ENCODE measurements at regions not wholly inside any gene's neighbourhood (a gene's known extent, or its start where the extent isn't known, plus 50 kb on each side); places are given as distances from the start of the nearest gene placed in this dataset.
"Not testable (repeated sequence)": the region's sequence is repeated elsewhere in the genome, so short reads cannot be mapped to it uniquely, and the experiment has no call there.

GRCh38 chr18:21928925-21929324 is 188.3 kb downstream of the MIB1 start:
- no peak for DNase-seq

- DNase-seq: no peak
Measured at GRCh38 chr18:21930177-21930576, 189.6 kb downstream of the MIB1 start.

DNA sequence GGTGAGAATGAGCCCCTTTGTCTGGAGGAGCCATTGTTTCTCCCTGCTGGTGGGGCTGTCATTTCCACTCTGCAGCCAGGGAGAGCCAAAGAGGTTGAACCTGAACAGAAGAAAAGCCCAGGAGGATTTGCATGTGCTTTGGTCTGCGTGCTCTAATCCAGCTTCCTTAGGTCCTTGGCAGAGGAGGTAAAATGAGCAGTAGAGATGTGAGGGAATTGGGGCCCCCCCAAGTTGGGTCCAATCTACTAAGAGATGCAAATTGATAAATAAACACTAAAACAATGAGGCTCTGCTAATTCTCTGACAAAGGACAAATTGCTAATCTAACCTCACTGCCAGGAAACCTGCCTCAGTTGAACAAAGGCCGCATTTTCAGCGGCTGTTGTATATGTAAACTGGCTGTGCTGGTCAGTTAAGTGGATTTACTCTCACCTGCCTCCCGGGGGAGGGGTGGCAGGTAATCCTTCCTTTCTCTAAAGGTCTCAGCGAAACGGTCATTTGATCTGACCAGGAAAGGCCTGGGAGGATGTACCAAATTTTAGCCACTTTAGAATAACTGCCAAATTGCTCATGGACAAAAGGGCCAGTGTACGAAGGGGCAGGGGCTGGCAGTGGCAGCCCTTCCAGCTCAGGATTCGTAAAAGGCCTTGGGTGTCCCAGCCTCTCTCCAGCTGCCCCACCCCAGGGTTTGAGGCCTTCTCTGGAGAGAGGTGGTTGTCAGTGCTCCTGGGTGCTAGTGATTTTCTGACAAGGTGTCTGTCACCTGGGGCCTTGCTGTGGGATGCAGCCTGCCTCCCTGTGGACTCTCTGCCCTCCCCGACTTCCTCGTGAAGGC is 193.6 kb downstream of the MIB1 start:
- no peak for DNase-seq

DNA sequence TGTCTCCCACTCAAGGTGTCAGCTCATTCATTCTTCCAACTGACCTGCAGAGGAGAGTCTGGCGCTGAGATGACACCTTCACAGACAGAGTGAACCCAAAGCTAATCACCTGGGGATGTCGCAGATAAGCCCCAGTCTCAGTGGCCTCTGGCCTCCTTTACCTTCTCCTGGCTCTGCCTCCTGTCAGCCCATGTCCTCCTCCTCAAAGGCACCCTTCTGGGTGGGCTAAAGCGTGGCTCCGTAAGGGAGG is 194.1 kb downstream of the MIB1 start:
- DNase-seq: no peak

DNA sequence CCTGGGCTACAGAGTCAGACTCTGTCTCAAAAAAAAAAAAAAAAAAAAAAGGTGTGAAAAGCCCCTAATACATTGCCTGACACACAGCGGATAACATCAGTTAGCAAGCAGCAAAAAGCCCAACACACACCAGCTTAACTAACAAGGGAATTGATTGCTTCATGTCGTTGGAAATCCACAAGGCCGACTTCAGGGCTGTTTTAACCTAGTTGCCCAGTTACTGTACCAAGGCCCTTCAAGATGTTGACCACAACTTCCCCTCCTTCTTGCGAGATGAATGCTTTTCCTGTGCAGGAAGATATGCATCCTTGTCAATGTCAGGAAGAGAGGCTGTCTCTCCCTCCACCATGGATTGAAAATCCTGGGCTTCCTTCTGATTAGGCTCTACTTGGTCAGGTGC is 202.9 kb downstream of the MIB1 start:
- DNase-seq: no peak

DNA sequence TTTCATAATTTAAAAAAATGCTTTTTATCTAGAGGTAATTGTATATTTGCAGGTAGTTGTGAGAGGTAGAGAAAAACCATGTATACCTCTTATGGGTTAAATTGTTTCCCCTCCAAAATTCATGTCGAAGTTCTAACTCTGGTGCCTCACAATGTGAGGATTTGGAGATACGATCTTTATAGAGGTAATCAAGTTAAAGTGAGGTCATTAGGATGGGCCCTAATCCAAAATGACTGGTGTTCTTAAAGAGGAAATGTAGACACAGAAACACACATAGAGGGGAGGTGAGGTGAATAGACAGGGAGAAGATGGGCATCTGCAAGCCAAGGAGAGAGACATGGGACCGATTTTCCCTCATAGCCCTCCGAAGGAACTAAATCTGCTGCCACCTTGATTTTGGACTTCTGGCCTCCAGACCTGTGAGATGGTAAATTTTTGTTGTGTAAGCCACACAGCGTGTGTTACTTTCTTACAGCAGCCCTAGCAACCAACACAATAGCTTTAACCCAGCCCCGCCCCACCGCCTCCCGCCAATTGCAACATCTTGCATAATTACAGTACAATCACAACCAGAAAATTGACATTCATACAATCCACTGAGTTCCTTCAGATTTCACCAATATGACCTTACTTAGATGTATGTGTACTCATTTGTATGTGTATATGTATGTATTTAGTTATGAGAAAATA is 208.9 kb downstream of the MIB1 start:
- DNase-seq: no peak

- peak; percentile 52 for DNase-seq
Measured at GRCh38 chr18:21955757-21956652, 213.4 kb upstream of the GATA6 start.

DNA sequence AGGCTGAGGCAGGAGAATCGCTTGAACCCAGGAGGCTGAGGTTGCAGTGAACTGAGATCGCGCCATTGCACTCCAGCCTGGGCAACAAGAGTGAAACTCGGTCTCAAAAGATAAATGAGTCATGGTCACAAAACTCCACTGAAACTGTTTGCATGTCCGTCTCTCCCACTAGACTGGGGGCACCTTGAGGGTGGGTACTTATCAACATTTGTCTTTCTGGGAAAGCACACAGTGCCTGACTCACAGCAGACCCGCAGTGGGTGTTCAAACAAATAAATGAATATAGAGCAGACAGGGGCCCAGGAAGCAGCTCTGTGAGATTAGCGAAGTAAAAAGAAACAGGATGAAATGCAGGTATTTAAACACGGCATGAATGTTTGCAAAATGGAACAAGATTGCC is 211.1 kb upstream of the GATA6 start:
- no peak for DNase-seq

- DNase-seq: no peak
Measured at GRCh38 chr18:21958707-21959450, 210.5 kb upstream of the GATA6 start.

DNA sequence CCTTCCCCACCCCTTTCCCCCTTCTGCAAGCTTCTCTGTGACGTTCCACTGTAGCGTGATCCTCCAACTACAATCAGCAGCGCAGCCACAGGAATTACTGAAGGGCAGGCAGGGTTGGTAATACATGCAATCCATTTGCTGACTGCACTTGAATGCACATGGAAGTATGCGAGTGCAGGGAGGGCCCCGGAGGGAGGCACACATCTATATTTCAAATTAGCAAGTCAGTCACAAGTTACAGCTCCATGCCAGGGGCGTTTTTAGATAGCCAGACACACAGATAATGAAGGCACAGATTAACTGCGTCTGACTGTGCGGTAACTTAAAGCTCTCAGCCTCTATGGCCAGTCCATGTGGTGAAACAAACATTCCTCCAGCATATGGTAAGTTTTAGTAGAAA is 209.2 kb upstream of the GATA6 start:
- DNase-seq: peak; percentile 31

DNA sequence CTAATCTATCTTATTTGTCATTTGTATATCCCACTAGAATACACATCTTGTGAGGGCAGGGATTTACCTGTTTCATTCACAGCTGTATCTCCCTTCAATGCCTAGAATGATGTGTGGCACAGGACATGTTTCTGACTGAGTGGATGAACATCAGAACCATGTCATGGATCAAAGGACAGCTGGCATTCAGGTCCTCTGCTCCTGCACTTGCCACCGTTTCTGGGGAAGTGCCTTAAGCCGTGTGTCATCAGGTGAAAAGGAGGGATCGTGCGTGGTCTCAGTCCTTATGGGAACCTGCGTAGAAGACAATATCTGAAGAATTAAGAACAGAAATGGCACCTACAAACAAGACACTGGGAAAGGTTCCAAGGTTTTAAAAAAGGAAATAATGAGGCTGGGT is 206.1 kb upstream of the GATA6 start:
- no peak for DNase-seq

DNA sequence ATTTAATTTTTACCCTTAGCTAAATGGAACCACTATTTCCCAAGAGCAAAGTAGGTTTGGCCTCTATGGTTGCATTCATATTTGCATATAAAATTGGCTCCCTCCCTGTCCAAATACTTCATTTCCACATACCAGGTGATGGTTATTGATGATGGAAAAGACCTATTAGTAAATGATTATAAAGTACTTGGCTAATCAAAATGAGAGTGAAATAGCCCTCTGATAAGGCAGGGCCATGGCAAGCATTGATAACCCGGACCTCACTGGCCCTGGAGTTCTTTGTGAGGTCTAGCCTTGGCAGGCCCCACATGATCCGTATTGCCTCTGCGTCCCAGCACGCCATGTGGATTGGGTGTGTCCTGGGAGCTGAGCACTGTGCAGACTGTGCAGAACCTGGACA is 201.1 kb upstream of the GATA6 start:
- DNase-seq: no peak

GRCh38 chr18:21972281-21972680 is 197.1 kb upstream of the GATA6 start:
- DNase-seq: no peak

DNA sequence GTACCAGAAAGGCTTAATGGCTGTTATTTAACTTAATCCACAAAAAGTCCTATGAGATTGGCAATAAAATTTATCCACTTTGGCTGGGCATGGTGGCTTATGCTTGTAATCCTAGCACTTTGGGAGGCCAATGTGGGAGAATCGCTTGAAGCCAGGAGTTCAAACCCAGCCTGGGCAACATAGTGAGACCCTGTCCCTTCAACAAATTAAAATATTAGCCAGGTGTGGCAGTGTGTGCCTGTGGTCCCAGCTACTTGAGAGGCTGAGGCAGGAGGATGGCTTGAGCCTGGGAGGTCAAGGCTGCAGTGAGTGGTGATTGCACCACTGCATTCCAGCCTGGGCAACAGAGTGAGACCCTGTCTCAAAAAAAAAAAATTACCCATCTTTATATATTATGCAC is 193.4 kb upstream of the GATA6 start:
- DNase-seq: not testable (repeated sequence)

DNA sequence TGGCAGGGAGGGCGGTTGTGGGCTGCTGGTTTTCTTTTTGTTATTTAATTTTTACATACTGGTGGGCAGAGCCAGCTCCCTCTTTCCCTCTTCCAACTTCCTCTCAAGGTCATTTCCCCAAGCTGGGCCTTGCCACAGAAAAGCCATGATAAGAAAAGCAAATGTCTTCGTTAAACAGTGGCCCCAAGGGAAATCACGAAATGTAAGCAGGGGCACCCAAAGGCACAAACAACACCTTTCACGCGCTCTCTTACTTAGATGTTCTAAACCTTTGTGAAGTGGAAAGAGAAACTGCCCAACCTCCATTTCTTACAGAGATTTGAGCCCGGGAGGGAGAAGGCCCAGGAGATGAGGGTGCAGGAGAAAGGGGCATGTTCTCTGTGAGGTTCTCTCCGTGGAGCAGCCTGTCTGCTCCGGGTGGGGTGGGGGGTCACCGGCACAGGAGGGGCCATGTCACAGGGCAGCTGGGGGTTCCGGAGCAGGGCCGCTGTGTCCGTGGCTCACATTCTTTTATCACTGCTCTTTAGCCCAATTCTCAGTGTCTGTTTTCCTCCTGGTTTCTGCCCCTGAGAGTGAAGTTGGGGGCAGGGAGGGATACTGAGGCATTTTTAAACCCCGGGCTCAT is 190.7 kb upstream of the GATA6 start:
- DNase-seq: no peak

- DNase-seq: no peak
Measured at GRCh38 chr18:21979171-21979560, 190.2 kb upstream of the GATA6 start.

DNA sequence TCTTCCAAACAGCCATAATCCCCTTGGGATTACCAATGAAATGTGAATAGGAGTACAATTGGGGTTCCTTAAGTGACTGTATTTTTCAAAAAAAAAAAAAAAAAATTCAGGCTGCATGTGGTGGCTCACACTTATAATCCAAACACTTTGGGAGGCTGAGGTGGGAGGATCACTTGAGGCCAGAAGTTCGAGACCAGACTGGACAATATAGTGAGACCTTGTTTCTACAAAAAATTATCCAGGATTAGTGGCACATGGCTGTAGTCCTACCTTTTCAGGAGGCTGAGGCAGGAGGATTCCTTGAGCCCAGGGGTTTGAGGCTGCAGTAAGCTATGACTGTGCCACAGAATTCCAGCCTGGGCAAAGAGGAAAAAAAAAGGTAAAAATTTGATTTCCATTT is 189.6 kb upstream of the GATA6 start:
- DNase-seq: no peak

DNA sequence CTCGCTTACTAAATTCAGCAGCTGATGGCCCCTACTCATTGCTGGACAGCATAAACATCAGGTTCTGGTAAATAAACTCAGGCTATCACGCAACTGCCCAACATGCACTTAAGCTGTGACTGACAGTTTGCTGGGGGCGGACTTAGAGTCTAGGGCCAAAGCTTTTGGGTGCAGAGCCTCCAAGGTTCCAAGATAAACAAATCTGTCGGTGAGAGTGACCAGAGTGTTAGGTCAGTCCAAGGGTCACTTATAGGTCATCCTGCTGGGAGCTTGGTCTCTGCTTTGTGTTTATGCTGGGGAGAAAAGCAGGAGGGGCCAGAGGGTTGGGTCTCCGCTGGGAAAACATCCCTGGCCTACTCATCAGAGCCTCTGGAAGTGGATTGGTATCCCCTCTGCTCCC is 188.6 kb upstream of the GATA6 start:
- DNase-seq: no peak

GRCh38 chr18:21981489-21981888 is 187.9 kb upstream of the GATA6 start:
- DNase-seq: not testable (repeated sequence)

GRCh38 chr18:21991081-21991534 is 178.3 kb upstream of the GATA6 start:
- DNase-seq: no peak

- DNase-seq: no peak
Measured at GRCh38 chr18:21991886-21992285, 177.5 kb upstream of the GATA6 start.

DNA sequence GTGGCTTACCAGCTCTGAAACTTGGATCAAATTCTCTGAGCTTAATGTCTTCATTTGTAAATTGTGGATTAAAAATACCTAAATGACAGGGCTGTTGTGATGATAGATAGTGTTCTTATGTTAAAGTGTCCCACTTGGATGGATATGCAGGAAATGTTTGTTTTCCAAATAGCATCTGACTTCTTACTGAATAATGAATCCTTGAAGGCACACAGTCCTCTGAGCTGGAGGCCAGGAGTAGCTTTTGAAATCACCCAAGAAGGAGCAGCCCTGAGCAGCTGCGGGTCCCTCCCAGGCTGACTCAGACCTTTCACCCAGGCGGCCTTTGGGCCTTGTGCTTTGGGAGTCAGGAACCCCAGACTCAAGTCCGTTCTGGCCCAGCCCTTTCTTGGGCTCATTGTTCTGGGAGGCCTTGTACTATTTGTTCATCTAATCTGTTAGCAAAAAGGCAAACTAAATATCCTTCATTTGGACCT is 173.0 kb upstream of the GATA6 start:
- no peak for DNase-seq
